ENCODE measurements at regions not wholly inside any gene's neighbourhood (a gene's known extent, or its start where the extent isn't known, plus 50 kb on each side); places are given as distances from the start of the nearest gene placed in this dataset.

- Histone ChIP-seq H3K36me3 (no peaks in the 10 kb centered on the region), H3K4me3 (no peak overlapping the region), H3K4me1 (peaks cover 8% of the 10 kb centered on the region), H3K27ac (peak overlapping the region; percentile 75), H3K9me3 (no peaks in the 10 kb centered on the region), H3K27me3 (no peaks in the 10 kb centered on the region)
- peak; percentile 65 for TF ChIP-seq CTCF (IDR thresholded peaks at IDR 0.05)
- intact Hi-C loops (cut with DNase I), result loop anchor here (10.0 kb wide), 1 partner anchor 407 kb away; no protein-coding TSS in a partner anchor
- peak; percentile 90 for ATAC-seq
- DNase-seq, result no peak
These were observed 58.3 kb upstream of the EEA1 start for GRCh38 chr12:92987362-92987761.

GRCh38 chr12:92987846-92988621 is 58.9 kb upstream of the EEA1 start:
- Histone ChIP-seq H3K4me1 (peaks cover 8% of the 10 kb centered on the region), H3K4me3 (no peak overlapping the region), H3K9me3 (no peaks in the 10 kb centered on the region), H3K27me3 (no peaks in the 10 kb centered on the region), H3K27ac (peak overlapping the region; percentile 75), H3K36me3 (no peaks in the 10 kb centered on the region)
- TF ChIP-seq CTCF (IDR thresholded peaks at IDR 0.05), result no peak
- DNase-seq (peak; percentile 68), ATAC-seq (peak; percentile 93)
- intact Hi-C loops (cut with DNase I), result loop anchor here (10.0 kb wide), 1 partner anchor 407 kb away; no protein-coding TSS in a partner anchor

- H3K4me1 ChIP-seq, result peaks cover 8% of the 10 kb centered on the region
- H3K36me3 ChIP-seq, result no peaks in the 10 kb centered on the region
- no peak for DNase-seq
- H3K4me3 ChIP-seq, result no peak overlapping the region
- TF ChIP-seq CTCF (IDR thresholded peaks at IDR 0.05), result no peak
- intact Hi-C loops (cut with DNase I), result loop anchor here (10.0 kb wide), 1 partner anchor 406 kb away; no protein-coding TSS in a partner anchor
- no peaks in the 10 kb centered on the region for H3K27me3 ChIP-seq
- no peak for ATAC-seq
- H3K27ac ChIP-seq, result no peak overlapping the region
- H3K9me3 ChIP-seq, result no peaks in the 10 kb centered on the region
These were observed 59.6 kb upstream of the EEA1 start for GRCh38 chr12:92988622-92989130.

GRCh38 chr12:92989715-92990484 is 60.8 kb upstream of the EEA1 start:
- H3K4me1 ChIP-seq, result peaks cover 8% of the 10 kb centered on the region
- ATAC-seq, result no peak
- TF ChIP-seq CTCF (IDR thresholded peaks at IDR 0.05), result no peak
- no peaks in the 10 kb centered on the region for H3K36me3 ChIP-seq
- H3K27me3 ChIP-seq, result no peaks in the 10 kb centered on the region
- no peak for DNase-seq
- intact Hi-C loops (cut with DNase I), result loop anchor here (10.0 kb wide), 1 partner anchor 405 kb away; no protein-coding TSS in a partner anchor
- H3K9me3 ChIP-seq, result no peaks in the 10 kb centered on the region
- no peak overlapping the region for H3K27ac ChIP-seq
- no peak overlapping the region for H3K4me3 ChIP-seq

- Histone ChIP-seq H3K9me3 (no peaks in the 10 kb centered on the region), H3K27me3 (no peaks in the 10 kb centered on the region), H3K36me3 (no peaks in the 10 kb centered on the region), H3K4me1 (peaks cover 8% of the 10 kb centered on the region), H3K27ac (no peak overlapping the region), H3K4me3 (no peak overlapping the region)
- ATAC-seq (no peak), DNase-seq (no peak)
- no peak for TF ChIP-seq CTCF (IDR thresholded peaks at IDR 0.05)
- intact Hi-C loops (cut with DNase I), result no loop called here
These were observed 62.0 kb upstream of the EEA1 start for GRCh38 chr12:92991134-92991533.

All from upper lobe of right lung (tissue), 1 donor.